ENCODE measurements at regions not wholly inside any gene's neighbourhood (a gene's known extent, or its start where the extent isn't known, plus 50 kb on each side); places are given as distances from the start of the nearest gene placed in this dataset.

DNA sequence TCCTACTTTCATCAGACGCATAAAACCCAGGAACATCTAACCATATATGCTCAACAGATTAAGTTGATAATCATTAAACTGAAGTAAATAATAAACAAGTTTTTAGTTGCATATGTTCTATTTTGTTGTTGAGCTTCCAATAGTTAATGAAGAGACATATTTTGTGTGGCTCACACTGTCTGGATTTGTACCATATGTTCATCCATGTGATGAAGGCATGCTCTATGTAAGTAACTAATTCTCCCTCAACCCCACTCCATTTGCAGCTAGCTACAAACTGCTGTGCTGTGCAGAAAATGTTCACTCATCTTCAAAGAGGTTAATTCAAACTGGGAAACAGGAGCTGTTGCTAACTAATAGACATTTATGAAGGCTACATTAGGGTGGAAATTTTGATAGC is 589.7 kb upstream of the LRRC4C start:
- Histone ChIP-seq H4K8ac (ENCODE audit: low read length) (no peak overlapping the region), H3K4me2 (ENCODE audit: low read length, poor library complexity, severe bottlenecking) (no peak overlapping the region), H3K4me1 (ENCODE audit: control insufficient read depth, insufficient read depth, low read depth, low read length) (no peaks in the 10 kb centered on the region), H3K27ac (ENCODE audit: low read length, poor library complexity, severe bottlenecking) (no peak overlapping the region), H3K4me3 (ENCODE audit: insufficient read depth in 1 of 2, low read depth in 1 of 2, low read length in 2 of 2) (no peak overlapping the region), H3K18ac (ENCODE audit: low read depth in 1 of 2, low read length in 2 of 2) (no peak overlapping the region), H3K23ac (ENCODE audit: low read length in 2 of 2) (no peak overlapping the region), H3K9me3 (ENCODE audit: control insufficient read depth, low read length) (no peaks in the 10 kb centered on the region), H3K14ac (ENCODE audit: low read length in 2 of 2) (no peak overlapping the region), H2BK120ac (ENCODE audit: low read depth, low read length) (no peak overlapping the region), H2AK5ac (ENCODE audit: low read length, severe bottlenecking) (no peak overlapping the region), H2AFZ (ENCODE audit: low read depth, low read length) (no peak overlapping the region), H3K79me1 (replicated peaks; ENCODE audit: low read length, poor library complexity, severe bottlenecking) (no peaks in the 10 kb centered on the region), H2BK15ac (ENCODE audit: low read depth, poor library complexity, severe bottlenecking) (no peak overlapping the region), H3K36me3 (ENCODE audit: control insufficient read depth in 1 of 2, insufficient read depth in 2 of 2, low read depth in 1 of 2, low read length in 2 of 2) (no peaks in the 10 kb centered on the region), H2BK5ac (ENCODE audit: low read depth, low read length, poor library complexity, severe bottlenecking) (no peak overlapping the region), H3K9ac (ENCODE audit: low read length) (no peak overlapping the region), H2BK12ac (ENCODE audit: low read length in 2 of 2) (no peak overlapping the region), H3K4ac (ENCODE audit: low read depth in 1 of 2, low read length in 2 of 2) (no peak overlapping the region), H3K27me3 (ENCODE audit: control insufficient read depth in 1 of 2, insufficient read depth in 1 of 2, low read length in 2 of 2) (no peaks in the 10 kb centered on the region), H4K91ac (ENCODE audit: low read length) (no peak overlapping the region)
- no CpG with 5 or more reads among the region's 1 CpG for WGBS
- DNase-seq, result no peak

DNA sequence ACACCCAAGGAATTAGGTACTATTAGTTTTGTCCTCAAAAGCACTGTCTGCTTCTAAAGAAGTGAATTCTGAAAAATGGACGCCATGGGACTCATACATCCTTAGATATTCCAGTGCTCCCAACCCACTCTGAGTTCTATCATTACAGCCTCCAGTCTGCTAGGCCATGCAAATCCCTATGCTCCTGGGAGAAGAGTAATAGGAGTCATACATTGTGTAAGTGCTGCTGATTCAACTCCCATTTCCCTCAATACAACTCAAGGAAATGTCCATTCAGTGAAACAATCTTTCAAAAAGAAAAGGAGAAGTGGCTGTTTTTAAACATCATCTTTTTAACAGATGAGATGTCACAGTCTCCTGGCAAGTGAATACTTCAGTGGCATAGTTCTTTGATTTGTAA is 590.2 kb upstream of the LRRC4C start:
- Histone ChIP-seq H4K91ac (ENCODE audit: low read length) (no peak overlapping the region), H3K27ac (ENCODE audit: low read length, poor library complexity, severe bottlenecking) (no peak overlapping the region), H2BK120ac (ENCODE audit: low read depth, low read length) (no peak overlapping the region), H2BK5ac (ENCODE audit: low read depth, low read length, poor library complexity, severe bottlenecking) (no peak overlapping the region), H3K9ac (ENCODE audit: low read length) (no peak overlapping the region), H3K4me1 (ENCODE audit: control insufficient read depth, insufficient read depth, low read depth, low read length) (no peaks in the 10 kb centered on the region), H2AFZ (ENCODE audit: low read depth, low read length) (no peak overlapping the region), H3K27me3 (ENCODE audit: control insufficient read depth in 1 of 2, insufficient read depth in 1 of 2, low read length in 2 of 2) (no peaks in the 10 kb centered on the region), H4K8ac (ENCODE audit: low read length) (no peak overlapping the region), H3K14ac (ENCODE audit: low read length in 2 of 2) (no peak overlapping the region), H3K4me2 (ENCODE audit: low read length, poor library complexity, severe bottlenecking) (no peak overlapping the region), H3K23ac (ENCODE audit: low read length in 2 of 2) (no peak overlapping the region), H3K36me3 (ENCODE audit: control insufficient read depth in 1 of 2, insufficient read depth in 2 of 2, low read depth in 1 of 2, low read length in 2 of 2) (no peaks in the 10 kb centered on the region), H2BK15ac (ENCODE audit: low read depth, poor library complexity, severe bottlenecking) (no peak overlapping the region), H2BK12ac (ENCODE audit: low read length in 2 of 2) (no peak overlapping the region), H3K4ac (ENCODE audit: low read depth in 1 of 2, low read length in 2 of 2) (no peak overlapping the region), H3K9me3 (ENCODE audit: control insufficient read depth, low read length) (no peaks in the 10 kb centered on the region), H3K18ac (ENCODE audit: low read depth in 1 of 2, low read length in 2 of 2) (no peak overlapping the region), H2AK5ac (ENCODE audit: low read length, severe bottlenecking) (no peak overlapping the region), H3K79me1 (replicated peaks; ENCODE audit: low read length, poor library complexity, severe bottlenecking) (no peaks in the 10 kb centered on the region), H3K4me3 (ENCODE audit: insufficient read depth in 1 of 2, low read depth in 1 of 2, low read length in 2 of 2) (no peak overlapping the region)
- WGBS, result 50% methylated on average over 1 of the region's 1 CpG
- no peak for DNase-seq

DNA sequence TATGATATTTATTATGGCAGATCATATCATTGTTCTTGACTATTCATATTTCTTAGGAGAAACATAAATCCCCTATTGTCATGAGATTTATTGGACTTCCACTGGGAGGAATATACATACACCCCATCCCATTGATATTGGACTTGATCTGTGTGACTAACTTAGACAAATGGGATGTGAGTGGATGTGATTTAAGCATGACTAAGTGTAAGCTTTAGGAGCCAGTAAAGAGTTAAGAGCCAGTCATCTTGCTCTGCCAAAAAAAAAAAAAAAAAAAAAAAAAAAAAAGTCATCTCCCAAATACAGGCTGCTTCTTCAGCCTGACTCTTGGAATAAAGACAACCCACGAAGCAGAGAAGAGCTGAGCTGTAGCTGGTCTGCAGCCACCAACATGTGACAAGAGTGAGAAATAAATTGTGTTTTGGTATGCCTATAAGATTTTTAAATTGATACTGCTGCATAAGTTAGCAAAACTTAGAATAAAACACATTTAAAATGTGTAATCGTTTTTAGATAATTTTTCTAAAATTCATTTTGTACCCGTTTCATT is 595.0 kb upstream of the LRRC4C start:
- H4K8ac ChIP-seq (ENCODE audit: low read length), result no peak overlapping the region
- H3K4me1 ChIP-seq (ENCODE audit: control insufficient read depth, insufficient read depth, low read depth, low read length), result no peaks in the 10 kb centered on the region
- H3K9me3 ChIP-seq (ENCODE audit: control insufficient read depth, low read length), result no peaks in the 10 kb centered on the region
- H3K4me2 ChIP-seq (ENCODE audit: low read length, poor library complexity, severe bottlenecking), result no peak overlapping the region
- no peak overlapping the region for H3K4me3 ChIP-seq (ENCODE audit: insufficient read depth in 1 of 2, low read depth in 1 of 2, low read length in 2 of 2)
- H2AK5ac ChIP-seq (ENCODE audit: low read length, severe bottlenecking), result no peak overlapping the region
- no peak overlapping the region for H3K18ac ChIP-seq (ENCODE audit: low read depth in 1 of 2, low read length in 2 of 2)
- WGBS, result 75% methylated on average over 3 of the region's 3 CpGs
- no peaks in the 10 kb centered on the region for H3K79me1 ChIP-seq (replicated peaks; ENCODE audit: low read length, poor library complexity, severe bottlenecking)
- H2BK12ac ChIP-seq (ENCODE audit: low read length in 2 of 2), result no peak overlapping the region
- H3K23ac ChIP-seq (ENCODE audit: low read length in 2 of 2), result no peak overlapping the region
- no peaks in the 10 kb centered on the region for H3K36me3 ChIP-seq (ENCODE audit: control insufficient read depth in 1 of 2, insufficient read depth in 2 of 2, low read depth in 1 of 2, low read length in 2 of 2)
- H2AFZ ChIP-seq (ENCODE audit: low read depth, low read length), result no peak overlapping the region
- no peaks in the 10 kb centered on the region for H3K27me3 ChIP-seq (ENCODE audit: control insufficient read depth in 1 of 2, insufficient read depth in 1 of 2, low read length in 2 of 2)
- no peak overlapping the region for H3K27ac ChIP-seq (ENCODE audit: low read length, poor library complexity, severe bottlenecking)
- H2BK120ac ChIP-seq (ENCODE audit: low read depth, low read length), result no peak overlapping the region
- no peak for DNase-seq
- no peak overlapping the region for H4K91ac ChIP-seq (ENCODE audit: low read length)
- H2BK15ac ChIP-seq (ENCODE audit: low read depth, poor library complexity, severe bottlenecking), result no peak overlapping the region
- H2BK5ac ChIP-seq (ENCODE audit: low read depth, low read length, poor library complexity, severe bottlenecking), result no peak overlapping the region
- no peak overlapping the region for H3K4ac ChIP-seq (ENCODE audit: low read depth in 1 of 2, low read length in 2 of 2)
- peak overlapping the region; percentile 56 for H3K9ac ChIP-seq (ENCODE audit: low read length)
- no peak overlapping the region for H3K14ac ChIP-seq (ENCODE audit: low read length in 2 of 2)

DNA sequence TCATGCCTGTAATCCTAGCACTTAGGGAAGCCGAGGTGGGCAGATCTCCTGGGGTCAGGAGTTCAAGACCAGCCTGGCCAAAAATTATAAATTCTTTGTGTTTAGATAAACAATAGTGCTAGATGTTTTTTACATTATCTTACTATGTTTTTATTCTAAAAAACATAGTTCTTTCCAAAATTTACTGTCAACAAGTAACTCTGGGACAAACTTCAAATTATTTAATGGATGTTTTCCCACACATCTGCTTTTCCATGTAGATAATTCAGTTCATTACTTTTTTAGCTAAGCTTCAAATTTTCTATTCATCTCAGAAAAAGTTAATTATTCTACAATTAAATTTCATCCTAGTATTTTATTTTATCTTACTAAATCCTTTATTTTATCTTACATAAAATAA is 596.2 kb upstream of the LRRC4C start:
- H4K8ac ChIP-seq (ENCODE audit: low read length), result no peak overlapping the region
- no peak overlapping the region for H2AK5ac ChIP-seq (ENCODE audit: low read length, severe bottlenecking)
- H4K91ac ChIP-seq (ENCODE audit: low read length), result no peak overlapping the region
- H3K79me1 ChIP-seq (replicated peaks; ENCODE audit: low read length, poor library complexity, severe bottlenecking), result no peaks in the 10 kb centered on the region
- H2AFZ ChIP-seq (ENCODE audit: low read depth, low read length), result no peak overlapping the region
- H2BK120ac ChIP-seq (ENCODE audit: low read depth, low read length), result no peak overlapping the region
- H3K4me1 ChIP-seq (ENCODE audit: control insufficient read depth, insufficient read depth, low read depth, low read length), result no peaks in the 10 kb centered on the region
- no peak overlapping the region for H3K4me3 ChIP-seq (ENCODE audit: insufficient read depth in 1 of 2, low read depth in 1 of 2, low read length in 2 of 2)
- 56% methylated on average over 1 of the region's 1 CpG for WGBS
- no peak overlapping the region for H2BK5ac ChIP-seq (ENCODE audit: low read depth, low read length, poor library complexity, severe bottlenecking)
- no peak overlapping the region for H3K23ac ChIP-seq (ENCODE audit: low read length in 2 of 2)
- no peak overlapping the region for H3K4me2 ChIP-seq (ENCODE audit: low read length, poor library complexity, severe bottlenecking)
- no peak overlapping the region for H3K9ac ChIP-seq (ENCODE audit: low read length)
- no peak overlapping the region for H2BK12ac ChIP-seq (ENCODE audit: low read length in 2 of 2)
- no peak overlapping the region for H3K27ac ChIP-seq (ENCODE audit: low read length, poor library complexity, severe bottlenecking)
- H3K4ac ChIP-seq (ENCODE audit: low read depth in 1 of 2, low read length in 2 of 2), result no peak overlapping the region
- no peaks in the 10 kb centered on the region for H3K27me3 ChIP-seq (ENCODE audit: control insufficient read depth in 1 of 2, insufficient read depth in 1 of 2, low read length in 2 of 2)
- H3K9me3 ChIP-seq (ENCODE audit: control insufficient read depth, low read length), result no peaks in the 10 kb centered on the region
- H3K14ac ChIP-seq (ENCODE audit: low read length in 2 of 2), result no peak overlapping the region
- no peak overlapping the region for H3K18ac ChIP-seq (ENCODE audit: low read depth in 1 of 2, low read length in 2 of 2)
- no peak overlapping the region for H2BK15ac ChIP-seq (ENCODE audit: low read depth, poor library complexity, severe bottlenecking)
- DNase-seq, result no peak
- H3K36me3 ChIP-seq (ENCODE audit: control insufficient read depth in 1 of 2, insufficient read depth in 2 of 2, low read depth in 1 of 2, low read length in 2 of 2), result no peaks in the 10 kb centered on the region

Data from mesenchymal stem cell (in vitro differentiated cells and primary cell).